Stimulated activated CD4-positive, alpha-beta T cell treated with anti-CD3 and anti-CD28 coated beads, Interleukin-1b, Interleukin-23, amount 100 ng/mL, for 48 hours (primary cell): ENCODE measurements at regions not wholly inside any gene's neighbourhood (a gene's known extent, or its start where the extent isn't known, plus 50 kb on each side); places are given as distances from the start of the nearest gene placed in this dataset.

Experiments
- DNase-seq: peaks from one replicate; pipeline ENCODE4 v3.0.0-alpha.2; 2020

GRCh38 chr9:28774433-28775235, 1201.4 kb upstream of the C9orf72 start:
- no peak for DNase-seq

GRCh38 chr9:28779243-28779642, 1206.0 kb upstream of the C9orf72 start:
- no peak for DNase-seq

- no peak for DNase-seq
These were observed 1208.2 kb upstream of the C9orf72 start for GRCh38 chr9:28781481-28781880.

- DNase-seq: no peak
These were observed 1209.3 kb upstream of the C9orf72 start for GRCh38 chr9:28782630-28783029.

GRCh38 chr9:28792716-28793115, 1219.4 kb upstream of the C9orf72 start:
- DNase-seq: no peak

DNA sequence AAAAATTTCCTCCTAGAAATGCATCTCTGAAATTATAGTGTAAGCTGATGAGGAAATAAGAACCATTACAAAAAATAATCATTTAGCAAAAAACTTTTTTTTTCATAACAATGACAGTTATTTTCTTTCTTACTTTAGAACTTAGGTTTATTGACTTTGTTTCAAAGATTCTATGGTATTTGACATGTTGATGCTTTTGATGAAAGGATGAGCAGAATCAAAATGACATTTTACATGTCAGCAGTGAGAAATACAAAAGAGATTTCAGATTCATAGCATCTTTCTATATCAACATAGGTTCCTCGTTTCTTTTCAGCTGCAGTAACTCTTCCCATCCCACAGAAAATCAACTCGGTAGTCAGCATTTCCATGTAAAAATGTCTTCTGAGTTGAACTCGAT, 1226.6 kb upstream of the C9orf72 start:
- no peak for DNase-seq

DNA sequence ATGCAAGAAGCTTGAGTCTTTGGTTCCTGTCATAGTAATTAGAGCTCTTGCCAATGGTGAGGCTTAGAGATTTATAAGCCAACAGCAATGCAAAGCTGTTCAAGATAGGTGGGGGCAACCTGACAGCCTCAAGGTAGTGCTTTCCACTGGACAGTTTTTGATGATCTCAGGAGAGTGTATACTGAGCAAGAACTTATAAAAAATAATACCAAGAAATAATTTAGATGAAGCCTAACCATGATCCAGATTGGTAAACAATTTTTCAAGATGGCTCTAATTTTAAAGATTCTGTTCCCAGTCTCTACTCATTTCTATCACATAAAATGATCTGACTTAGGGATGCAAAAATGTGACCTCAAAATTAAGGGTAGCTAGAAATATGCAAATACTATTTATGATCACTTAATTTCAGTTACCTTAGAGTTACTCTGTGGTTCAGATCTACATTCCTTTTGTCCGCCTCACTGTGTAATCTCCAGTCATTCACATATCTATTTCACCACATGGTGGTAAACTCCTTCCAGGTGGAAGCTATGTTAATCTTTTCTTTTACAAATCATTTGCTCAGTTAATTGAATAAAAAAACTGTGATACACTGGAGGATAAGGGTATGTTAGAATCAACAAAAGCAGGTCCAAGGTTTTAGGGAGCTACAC, 1228.0 kb upstream of the C9orf72 start:
- DNase-seq: no peak

DNA sequence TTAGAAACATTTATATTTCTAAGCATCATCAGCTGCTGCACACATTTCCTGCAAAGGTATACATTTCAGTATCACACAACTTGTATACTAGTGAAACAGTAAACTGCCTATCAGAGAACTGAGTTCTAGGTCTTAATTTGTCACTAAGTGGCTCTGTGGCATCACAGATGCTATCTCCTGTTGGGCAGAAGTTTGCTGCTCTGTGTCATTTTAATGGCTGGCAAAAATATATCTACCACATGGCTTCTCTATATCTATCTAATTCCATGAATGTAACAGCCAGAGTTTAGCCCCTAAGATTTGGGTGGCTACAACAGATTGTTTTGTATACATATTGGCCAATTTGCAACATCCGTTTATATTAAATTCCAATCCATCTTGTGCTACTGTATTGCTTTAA, 1231.9 kb upstream of the C9orf72 start:
- DNase-seq: no peak

DNA sequence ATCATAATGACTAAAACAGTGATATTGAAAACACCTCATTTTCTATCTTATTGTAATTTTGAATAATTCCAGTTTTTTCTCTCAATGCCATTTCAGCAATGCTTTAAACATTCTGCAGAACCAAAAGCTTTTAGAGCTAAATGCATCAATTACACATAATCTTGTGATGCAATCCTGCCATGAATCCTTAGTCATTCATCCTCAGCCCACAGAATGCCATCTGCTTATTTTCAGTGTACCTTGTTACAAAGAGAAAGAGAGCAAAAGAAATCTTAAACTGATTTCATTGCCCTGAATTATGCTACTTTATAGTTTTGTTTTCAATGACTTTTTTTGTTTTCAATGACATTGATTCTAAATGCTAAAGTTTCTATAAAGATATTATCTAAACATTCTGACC, 1234.8 kb upstream of the C9orf72 start:
- DNase-seq: no peak

DNA sequence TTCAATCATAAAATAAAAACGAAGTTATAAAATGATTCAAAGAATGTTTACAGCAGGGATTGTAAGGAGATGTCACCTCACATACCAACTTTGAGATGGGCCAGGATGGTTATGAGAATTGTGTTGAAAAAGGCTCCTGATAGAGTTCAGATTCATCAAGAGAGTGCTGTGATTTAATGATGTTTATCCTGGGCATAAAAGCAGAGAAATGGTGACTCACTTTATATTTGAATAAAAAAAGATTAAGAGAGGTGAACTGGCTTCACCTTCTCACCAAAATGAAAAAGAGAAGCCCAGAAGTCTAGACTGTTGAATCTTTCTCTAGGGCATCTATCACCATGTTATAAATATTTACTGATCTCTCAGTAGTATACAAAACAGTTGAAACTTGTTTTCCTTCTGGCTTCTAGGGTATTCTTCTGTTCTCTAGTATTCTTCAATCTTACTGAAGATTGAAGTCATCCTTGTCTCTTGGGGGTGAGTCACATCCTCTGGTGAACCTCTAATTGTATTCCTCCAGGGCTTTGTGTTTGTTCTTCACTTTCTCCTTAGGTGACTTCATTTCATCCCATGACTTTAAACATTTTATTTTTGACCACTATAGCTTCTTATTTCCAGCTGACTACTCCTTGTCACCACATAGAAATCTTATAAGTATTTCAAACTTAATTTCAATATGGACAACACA, 1237.3 kb upstream of the C9orf72 start:
- DNase-seq: no peak

GRCh38 chr9:28820741-28821140, 1247.5 kb upstream of the C9orf72 start:
- DNase-seq: no peak

GRCh38 chr9:28821240-28821639, 1248.0 kb upstream of the C9orf72 start:
- DNase-seq: no peak

DNA sequence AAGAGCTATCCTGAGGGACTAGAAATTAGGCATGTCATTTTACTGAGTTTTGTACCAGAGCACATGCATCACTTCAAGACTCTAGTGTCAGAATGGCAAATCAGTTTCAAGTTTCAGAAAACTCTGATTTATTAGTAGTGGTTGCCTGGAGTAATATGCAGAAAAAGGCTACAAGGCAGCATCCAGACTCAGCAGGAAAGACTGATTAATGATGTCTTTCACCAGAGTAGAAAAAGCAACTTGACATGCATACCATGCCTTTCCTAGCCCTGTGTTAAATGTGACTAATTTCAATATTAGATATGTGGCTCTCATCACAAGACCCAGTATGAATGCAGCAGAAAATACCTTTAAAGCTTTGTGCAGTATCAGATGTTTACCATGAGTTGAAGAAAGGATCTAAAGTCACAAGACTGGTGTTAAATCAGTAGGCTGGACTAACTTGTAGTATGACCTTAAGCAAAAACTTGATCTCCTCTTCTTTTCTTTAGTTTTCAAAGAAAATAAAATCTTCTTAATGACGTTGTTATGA, 1251.2 kb upstream of the C9orf72 start:
- DNase-seq: no peak

DNA sequence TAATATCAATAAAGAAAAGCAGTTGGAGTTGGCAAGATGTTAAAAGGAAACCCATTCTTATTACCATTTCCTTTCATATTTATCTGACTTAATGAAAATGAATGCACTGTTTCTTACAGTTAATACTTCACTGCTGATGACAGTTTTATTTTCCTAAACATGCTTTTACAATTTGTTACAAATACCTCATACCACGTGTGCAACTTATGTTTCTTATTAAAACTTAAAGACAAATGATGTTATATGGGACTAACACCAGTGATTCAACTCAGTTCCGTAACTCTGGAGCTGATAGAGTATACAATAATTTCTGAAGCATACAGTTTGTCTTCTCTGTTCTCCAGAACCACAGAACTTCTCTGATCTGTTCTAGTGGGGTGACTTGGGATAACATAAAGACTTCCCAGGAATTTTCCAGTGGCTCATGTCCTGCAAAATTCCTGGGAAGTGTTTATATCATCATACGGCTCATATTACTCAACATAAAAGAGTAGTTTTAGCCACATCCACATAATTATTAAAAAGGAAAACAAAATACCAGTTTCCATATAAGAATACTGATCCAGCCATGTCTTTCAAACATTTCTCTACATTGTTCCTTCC, 1259.0 kb upstream of the C9orf72 start:
- DNase-seq: no peak

DNA sequence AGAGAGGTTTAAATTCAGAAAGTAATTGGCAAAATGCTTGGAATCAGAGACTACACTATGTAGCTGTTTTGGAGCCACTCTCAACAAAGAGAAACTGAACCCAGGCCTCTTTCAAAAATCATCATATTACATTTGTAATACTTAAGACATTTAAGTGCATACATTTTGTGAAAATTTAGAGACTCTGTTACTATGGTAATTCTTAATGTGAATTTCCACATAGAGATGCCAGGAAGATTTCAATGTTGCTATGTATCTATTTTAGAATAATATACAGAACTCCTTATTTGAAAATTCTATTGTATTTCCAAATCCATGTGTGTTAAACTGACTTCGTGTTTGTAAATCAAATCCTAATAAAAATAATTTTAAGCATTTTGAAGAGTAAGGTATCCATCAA, 1260.9 kb upstream of the C9orf72 start:
- no peak for DNase-seq

GRCh38 chr9:28839778-28840430, 1266.6 kb upstream of the C9orf72 start:
- no peak for DNase-seq

- no peak for DNase-seq
These were observed 1268.5 kb upstream of the C9orf72 start for GRCh38 chr9:28841775-28842174.

GRCh38 chr9:28847331-28847730, 1274.0 kb upstream of the C9orf72 start:
- DNase-seq: no peak

DNA sequence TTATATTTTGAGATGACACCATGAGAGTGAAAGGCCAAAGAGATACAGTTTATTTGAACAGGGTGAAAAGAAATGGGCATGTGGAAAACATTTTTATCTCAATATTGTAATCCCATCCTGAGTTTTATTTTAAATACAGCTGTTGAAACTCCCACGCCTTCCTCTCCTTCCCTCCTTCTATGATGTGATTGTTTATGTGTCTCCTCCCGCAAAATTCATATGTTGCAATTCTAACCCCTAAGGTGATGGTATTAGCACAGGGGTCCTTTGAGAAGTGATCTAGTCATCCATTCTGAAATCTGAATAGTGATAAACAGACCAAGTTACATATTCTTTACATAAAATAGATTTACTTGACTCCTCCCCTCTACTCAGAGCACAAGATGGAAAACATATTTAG, 1275.4 kb upstream of the C9orf72 start:
- DNase-seq: no peak

DNA sequence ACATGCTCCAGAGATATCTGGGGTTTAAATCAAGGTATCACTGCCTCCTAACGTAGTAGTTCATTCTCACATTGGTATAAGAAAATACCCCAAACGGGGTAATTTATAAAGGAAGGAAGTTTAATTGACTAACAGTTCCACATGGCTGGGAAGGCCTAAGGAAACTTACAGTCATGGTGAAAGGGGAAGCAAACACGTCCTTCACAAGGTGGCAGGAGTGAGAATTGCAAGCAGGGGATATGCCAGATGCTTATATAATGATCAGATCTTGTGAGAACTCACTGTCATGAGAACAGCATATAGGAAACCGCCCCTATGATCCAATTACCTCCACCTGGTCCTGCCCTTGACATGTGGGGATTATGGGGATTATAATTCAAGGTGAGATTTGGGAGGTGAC, 1280.2 kb upstream of the C9orf72 start:
- DNase-seq: no peak

DNA sequence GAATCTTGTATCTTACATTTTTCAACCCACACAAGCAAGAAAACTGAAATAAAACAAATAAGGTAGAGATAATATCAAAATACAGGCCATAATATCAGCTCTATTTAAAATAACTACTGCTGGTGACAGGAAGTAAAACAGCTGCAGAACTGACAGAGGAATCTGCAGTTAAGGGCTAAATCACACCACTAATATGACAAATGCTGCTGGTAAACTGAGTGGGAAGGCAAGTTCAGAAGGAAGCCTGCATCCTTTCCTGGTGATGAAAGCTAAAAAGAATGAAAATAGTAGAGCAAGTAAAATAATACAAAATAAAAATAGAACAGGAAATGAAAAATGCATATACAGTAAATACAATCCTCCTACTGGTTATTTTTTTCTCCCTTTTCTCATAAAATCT, 1293.7 kb upstream of the C9orf72 start:
- no peak for DNase-seq

- no peak for DNase-seq
These were observed 1295.1 kb upstream of the C9orf72 start for GRCh38 chr9:28868228-28868990.
